MCF 10A (cell line): ENCODE measurements at regions not wholly inside any gene's neighbourhood (a gene's known extent, or its start where the extent isn't known, plus 50 kb on each side); places are given as distances from the start of the nearest gene placed in this dataset.

Experiments
- BruUV-seq: library from RNA; stranded (reverse); fragments of 400-500 nt; replicated peaks from 2 replicates; lab custom pipeline; 2021; lab: Mats Ljungman, UMichigan
- CTCF ChIA-PET: fragments of 300-600 bp; sonication (Branson Sonifier 250); formaldehyde crosslinking; extraction: SDS; loops from one replicate; lab custom pipeline; 2021; ENCODE audit warnings: antibody characterized with exemption, inconsistent platforms; lab: Yijun Ruan, JAX
- POLR2A ChIA-PET: fragments of 300-600, 350-650 bp; sonication (Branson Sonifier 250); formaldehyde crosslinking; extraction: SDS; loops from one replicate; lab custom pipeline; 2020; ENCODE audit warnings: antibody characterized with exemption, inconsistent platforms; lab: Yijun Ruan, JAX
- DNase-seq: peaks from one replicate; pipeline ENCODE4 v3.0.0-alpha.2; 2018; ENCODE audit not compliant: unreplicated experiment
- H3K27ac Mint-ChIP-seq: one replicate; pipeline ENCODE4 v1.8.0; 2022; ENCODE audit warnings: mild to moderate bottlenecking, low read depth, mixed read lengths; ENCODE audit not compliant: unreplicated experiment
- H3K27me3 Mint-ChIP-seq: one replicate; pipeline ENCODE4 v1.8.0; 2022; ENCODE audit warnings: mixed read lengths; ENCODE audit not compliant: insufficient read depth, unreplicated experiment
- H3K36me3 Mint-ChIP-seq: one replicate; pipeline ENCODE4 v1.8.0; 2022; ENCODE audit warnings: mild to moderate bottlenecking, moderate library complexity, mixed read lengths; ENCODE audit not compliant: insufficient read depth, unreplicated experiment
- H3K4me1 Mint-ChIP-seq: one replicate; pipeline ENCODE4 v1.8.0; 2022; ENCODE audit warnings: mixed read lengths; ENCODE audit not compliant: insufficient read depth, unreplicated experiment
- H3K4me3 Mint-ChIP-seq: one replicate; pipeline ENCODE4 v1.8.0; 2022; ENCODE audit warnings: mild to moderate bottlenecking, moderate library complexity, mixed read lengths; ENCODE audit not compliant: unreplicated experiment
- H3K9me3 Mint-ChIP-seq: one replicate; pipeline ENCODE4 v1.8.0; 2022; ENCODE audit warnings: mixed read lengths; ENCODE audit not compliant: unreplicated experiment
- CTCF ChIP-seq: fragments of 200-600 bp; IDR thresholded peaks from one replicate; pipeline ENCODE4 v1.8.0; 2022; ENCODE audit warnings: antibody characterized with exemption, mild to moderate bottlenecking; ENCODE audit not compliant: unreplicated experiment
- intact Hi-C: fragments of 100-400 bp; cut with micrococcal nuclease; formaldehyde crosslinking; loops from 2 replicates; pipeline ENCODE4 v1.14.1; 2022

GRCh38 chr16:86027373-86028126 is 128.6 kb downstream of the IRF8 start:
- peaks cover 74% of the 10 kb centered on the region for H3K27me3 Mint-ChIP-seq
- no peak overlapping the region for H3K27ac Mint-ChIP-seq
- peaks cover 5% of the 10 kb centered on the region for H3K36me3 Mint-ChIP-seq
- no peaks in the 10 kb centered on the region for H3K4me1 Mint-ChIP-seq
- H3K4me3 Mint-ChIP-seq = no peak overlapping the region
- intact Hi-C loops = no loop called here
- H3K9me3 Mint-ChIP-seq = peaks cover 20% of the 10 kb centered on the region
- CTCF ChIA-PET = interaction anchor here (1.2 to 2.1 kb wide), 2 partner anchors 13 to 206 kb away, joined by 4 to 6 read pairs; no protein-coding TSS in a partner anchor
- BruUV-seq = no TSS peak
- POLR2A ChIA-PET = no interaction called here
- DNase-seq = no peak
- TF ChIP-seq CTCF = no peak

GRCh38 chr16:86029131-86029741 is 130.3 kb downstream of the IRF8 start:
- ChIA-PET CTCF (interaction anchor here (1.2 to 2.1 kb wide), 3 partner anchors 13 to 208 kb away, joined by 4 to 6 read pairs (median 6); no protein-coding TSS in a partner anchor), POLR2A (no interaction called here)
- DNase-seq = no peak
- Mint-ChIP-seq H3K9me3 (peaks cover 12% of the 10 kb centered on the region), H3K27me3 (peaks cover 91% of the 10 kb centered on the region), H3K36me3 (peaks cover 5% of the 10 kb centered on the region), H3K4me1 (no peaks in the 10 kb centered on the region), H3K4me3 (no peak overlapping the region), H3K27ac (no peak overlapping the region)
- intact Hi-C loops = no loop called here
- no peak for TF ChIP-seq CTCF
- no TSS peak for BruUV-seq

GRCh38 chr16:86030116-86030515 is 131.2 kb downstream of the IRF8 start:
- H3K27me3 Mint-ChIP-seq = peaks cover 94% of the 10 kb centered on the region
- no peak for TF ChIP-seq CTCF
- intact Hi-C loops = no loop called here

GRCh38 chr16:86031141-86031678 is 132.2 kb downstream of the IRF8 start:
- DNase-seq = no peak
- H3K27ac Mint-ChIP-seq = no peak overlapping the region
- intact Hi-C loops = no loop called here
- H3K36me3 Mint-ChIP-seq = peaks cover 5% of the 10 kb centered on the region
- H3K27me3 Mint-ChIP-seq = peaks cover 94% of the 10 kb centered on the region
- ChIA-PET POLR2A (no interaction called here), CTCF (interaction anchor here (0.6 to 1.5 kb wide), 3 partner anchors 210 to 238 kb away, joined by 3 to 4 read pairs (median 4); no protein-coding TSS in a partner anchor)
- BruUV-seq = no TSS peak
- H3K9me3 Mint-ChIP-seq = no peaks in the 10 kb centered on the region
- no peaks in the 10 kb centered on the region for H3K4me1 Mint-ChIP-seq
- H3K4me3 Mint-ChIP-seq = no peak overlapping the region
- TF ChIP-seq CTCF = no peak

More at GRCh38 chr16:86030116-86030515, 131.2 kb downstream of the IRF8 start:
- H3K4me3 Mint-ChIP-seq = no peak overlapping the region
- peaks cover 5% of the 10 kb centered on the region for H3K36me3 Mint-ChIP-seq
- BruUV-seq = no TSS peak
- ChIA-PET CTCF (interaction anchor here (0.9 to 1.7 kb wide), 2 partner anchors 14 to 209 kb away, joined by 4 to 6 read pairs; no protein-coding TSS in a partner anchor), POLR2A (no interaction called here)
- peaks cover 7% of the 10 kb centered on the region for H3K9me3 Mint-ChIP-seq
- no peak overlapping the region for H3K27ac Mint-ChIP-seq
- no peak for DNase-seq
- no peaks in the 10 kb centered on the region for H3K4me1 Mint-ChIP-seq
